ENCODE measurements at regions not wholly inside any gene's neighbourhood (a gene's known extent, or its start where the extent isn't known, plus 50 kb on each side); places are given as distances from the start of the nearest gene placed in this dataset.

DNA sequence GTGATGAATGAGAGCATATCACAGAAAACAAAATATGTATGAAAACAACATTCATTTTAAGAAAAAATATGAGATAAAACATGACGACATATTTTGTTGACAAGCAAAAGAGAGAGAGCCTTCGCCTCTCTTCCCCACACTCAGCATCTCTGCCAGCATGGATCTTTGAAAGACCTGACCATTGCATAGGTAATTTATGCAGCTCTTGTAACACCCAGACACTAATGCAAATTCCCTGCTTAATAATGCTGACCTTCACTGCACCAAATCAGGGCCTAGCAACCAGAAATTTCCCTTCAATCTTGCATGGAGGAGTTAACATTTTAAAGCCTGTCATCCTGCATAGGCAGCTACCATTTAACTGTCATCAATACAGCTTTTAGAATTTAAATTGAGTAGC, 50.0 kb upstream of the CNR1 start:
- no peaks in the 10 kb centered on the region for H3K4me1 ChIP-seq (ENCODE audit: control insufficient read depth, insufficient read depth, low read length)
- H3K27ac ChIP-seq (ENCODE audit: control insufficient read depth, insufficient read depth), result no peak overlapping the region
- H3K4me2 ChIP-seq (ENCODE audit: control insufficient read depth, insufficient read depth), result no peak overlapping the region
- no peaks in the 10 kb centered on the region for H3K27me3 ChIP-seq (replicated peaks in 1 of 2; ENCODE audit: control insufficient read depth in 2 of 2, insufficient read depth in 2 of 2, low read length in 1 of 2)
- FAIRE-seq, result no peak
- no peak overlapping the region for H3K9ac ChIP-seq (ENCODE audit: control insufficient read depth, insufficient read depth, low read length)
- BruUV-seq (replicated peaks), result no TSS peak
- in situ Hi-C loops (cut with MboI), result no loop called here
- no peaks in the 10 kb centered on the region for H3K36me3 ChIP-seq (ENCODE audit: control insufficient read depth in 2 of 2, insufficient read depth in 2 of 2, low read length in 1 of 2)
- ChIA-PET RAD21 (ENCODE audit: unreplicated experiment) (interaction anchor here (1.1 kb wide), 1 partner anchor 655 kb away, joined by 3 read pairs; no protein-coding TSS in a partner anchor), CTCF (interaction anchor here (1.2 to 1.3 kb wide), 2 partner anchors 22 to 47 kb away, joined by 3 to 4 read pairs; no protein-coding TSS in a partner anchor), POLR2A (no interaction called here), SMC1A (ENCODE audit: uncharacterized antibody, unreplicated experiment) (interaction anchor here (0.6 to 2.3 kb wide), 3 partner anchors 8 to 345 kb away, joined by 3 to 6 read pairs (median 3); no protein-coding TSS in a partner anchor)
- H3K79me2 ChIP-seq (ENCODE audit: control insufficient read depth, insufficient read depth, low read length), result no peaks in the 10 kb centered on the region
- H2AFZ ChIP-seq (ENCODE audit: control insufficient read depth, low read depth, low read length), result no peak overlapping the region
- H3K9me3 ChIP-seq (replicated peaks; ENCODE audit: control insufficient read depth, insufficient read depth, low read length), result no peaks in the 10 kb centered on the region
- no peak for DNase-seq (ENCODE audit: low read depth, low spot score)
- WGBS (ENCODE audit: insufficient coverage, insufficient replicate concordance, low lambda C conversion rate, missing lambda C conversion rate), result 55% methylated on average over 2 of the region's 2 CpGs
- H4K20me1 ChIP-seq (ENCODE audit: control insufficient read depth, insufficient read depth), result no peaks in the 10 kb centered on the region
- H3K4me3 ChIP-seq, result no peak overlapping the region
- intact Hi-C loops (cut with micrococcal nuclease; ENCODE audit: unreplicated experiment), result no loop called here
- no peak for ATAC-seq
- TF ChIP-seq, protein P1, sequence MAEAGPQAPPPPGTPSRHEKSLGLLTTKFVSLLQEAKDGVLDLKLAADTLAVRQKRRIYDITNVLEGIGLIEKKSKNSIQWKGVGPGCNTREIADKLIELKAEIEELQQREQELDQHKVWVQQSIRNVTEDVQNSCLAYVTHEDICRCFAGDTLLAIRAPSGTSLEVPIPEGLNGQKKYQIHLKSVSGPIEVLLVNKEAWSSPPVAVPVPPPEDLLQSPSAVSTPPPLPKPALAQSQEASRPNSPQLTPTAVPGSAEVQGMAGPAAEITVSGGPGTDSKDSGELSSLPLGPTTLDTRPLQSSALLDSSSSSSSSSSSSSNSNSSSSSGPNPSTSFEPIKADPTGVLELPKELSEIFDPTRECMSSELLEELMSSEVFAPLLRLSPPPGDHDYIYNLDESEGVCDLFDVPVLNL (IDR thresholded peaks at IDR 0.05; ENCODE audit: low read depth, low read length), result no peak
- TF ChIP-seq SMC3 (IDR thresholded peaks at IDR 0.05; ENCODE audit: borderline replicate concordance, low read length), result no peak
- TF ChIP-seq RELA (IDR thresholded peaks at IDR 0.05; ENCODE audit: borderline replicate concordance, partially characterized antibody), result no peak
- TF ChIP-seq RFX5 (IDR thresholded peaks at IDR 0.05; ENCODE audit: low read depth, low read length), result no peak
- no peak for TF ChIP-seq NRF1 (conservative IDR thresholded peaks at IDR 0.05; ENCODE audit: low read depth, low read length)
- TF ChIP-seq, protein P2, sequence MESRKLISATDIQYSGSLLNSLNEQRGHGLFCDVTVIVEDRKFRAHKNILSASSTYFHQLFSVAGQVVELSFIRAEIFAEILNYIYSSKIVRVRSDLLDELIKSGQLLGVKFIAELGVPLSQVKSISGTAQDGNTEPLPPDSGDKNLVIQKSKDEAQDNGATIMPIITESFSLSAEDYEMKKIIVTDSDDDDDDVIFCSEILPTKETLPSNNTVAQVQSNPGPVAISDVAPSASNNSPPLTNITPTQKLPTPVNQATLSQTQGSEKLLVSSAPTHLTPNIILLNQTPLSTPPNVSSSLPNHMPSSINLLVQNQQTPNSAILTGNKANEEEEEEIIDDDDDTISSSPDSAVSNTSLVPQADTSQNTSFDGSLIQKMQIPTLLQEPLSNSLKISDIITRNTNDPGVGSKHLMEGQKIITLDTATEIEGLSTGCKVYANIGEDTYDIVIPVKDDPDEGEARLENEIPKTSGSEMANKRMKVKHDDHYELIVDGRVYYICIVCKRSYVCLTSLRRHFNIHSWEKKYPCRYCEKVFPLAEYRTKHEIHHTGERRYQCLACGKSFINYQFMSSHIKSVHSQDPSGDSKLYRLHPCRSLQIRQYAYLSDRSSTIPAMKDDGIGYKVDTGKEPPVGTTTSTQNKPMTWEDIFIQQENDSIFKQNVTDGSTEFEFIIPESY (IDR thresholded peaks at IDR 0.05), result no peak
- TF ChIP-seq ZNF274 (IDR thresholded peaks at IDR 0.05; ENCODE audit: insufficient read depth, insufficient read length), result no peak
- no peak for TF ChIP-seq ZSCAN29 (IDR thresholded peaks at IDR 0.05)
- no peak for TF ChIP-seq STAT3 (IDR thresholded peaks at IDR 0.05; ENCODE audit: low read depth, low read length)
- TF ChIP-seq ZNF217 (IDR thresholded peaks at IDR 0.05), result no peak
- no peak for TF ChIP-seq EGR1 (IDR thresholded peaks at IDR 0.05; ENCODE audit: borderline replicate concordance in 1 of 2, low read depth in 2 of 2, low read length in 2 of 2)
- TF ChIP-seq MYC (IDR thresholded peaks at IDR 0.05; ENCODE audit: insufficient read depth, insufficient read length, insufficient replicate concordance, low read length, severe bottlenecking), result no peak
- no peak for TF ChIP-seq NFXL1 (IDR thresholded peaks at IDR 0.05; ENCODE audit: borderline replicate concordance)
- no peak for TF ChIP-seq HDGF (IDR thresholded peaks at IDR 0.05)
- TF ChIP-seq, protein P3, sequence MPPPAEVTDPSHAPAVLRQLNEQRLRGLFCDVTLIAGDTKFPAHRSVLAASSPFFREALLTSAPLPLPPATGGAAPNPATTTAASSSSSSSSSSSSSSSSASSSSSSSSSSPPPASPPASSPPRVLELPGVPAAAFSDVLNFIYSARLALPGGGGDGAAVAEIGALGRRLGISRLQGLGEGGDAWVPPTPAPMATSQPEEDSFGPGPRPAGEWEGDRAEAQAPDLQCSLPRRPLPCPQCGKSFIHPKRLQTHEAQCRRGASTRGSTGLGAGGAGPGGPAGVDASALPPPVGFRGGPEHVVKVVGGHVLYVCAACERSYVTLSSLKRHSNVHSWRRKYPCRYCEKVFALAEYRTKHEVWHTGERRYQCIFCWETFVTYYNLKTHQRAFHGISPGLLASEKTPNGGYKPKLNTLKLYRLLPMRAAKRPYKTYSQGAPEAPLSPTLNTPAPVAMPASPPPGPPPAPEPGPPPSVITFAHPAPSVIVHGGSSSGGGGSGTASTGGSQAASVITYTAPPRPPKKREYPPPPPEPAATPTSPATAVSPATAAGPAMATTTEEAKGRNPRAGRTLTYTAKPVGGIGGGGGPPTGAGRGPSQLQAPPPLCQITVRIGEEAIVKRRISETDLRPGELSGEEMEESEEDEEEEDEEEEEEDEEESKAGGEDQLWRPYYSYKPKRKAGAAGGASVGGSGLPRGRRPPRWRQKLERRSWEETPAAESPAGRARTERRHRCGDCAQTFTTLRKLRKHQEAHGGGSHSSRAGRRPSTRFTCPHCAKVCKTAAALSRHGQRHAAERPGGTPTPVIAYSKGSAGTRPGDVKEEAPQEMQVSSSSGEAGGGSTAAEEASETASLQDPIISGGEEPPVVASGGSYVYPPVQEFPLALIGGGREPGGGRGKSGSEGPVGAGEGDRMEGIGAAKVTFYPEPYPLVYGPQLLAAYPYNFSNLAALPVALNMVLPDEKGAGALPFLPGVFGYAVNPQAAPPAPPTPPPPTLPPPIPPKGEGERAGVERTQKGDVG (CRISPR knock-in tag; IDR thresholded peaks at IDR 0.05), result no peak
- no peak for TF ChIP-seq YY1 (IDR thresholded peaks at IDR 0.05; ENCODE audit: low read depth, low read length)
- no peak for TF ChIP-seq RUNX3 (IDR thresholded peaks at IDR 0.05; ENCODE audit: low read length)
